ENCODE measurements at regions not wholly inside any gene's neighbourhood (a gene's known extent, or its start where the extent isn't known, plus 50 kb on each side); places are given as distances from the start of the nearest gene placed in this dataset.

DNA sequence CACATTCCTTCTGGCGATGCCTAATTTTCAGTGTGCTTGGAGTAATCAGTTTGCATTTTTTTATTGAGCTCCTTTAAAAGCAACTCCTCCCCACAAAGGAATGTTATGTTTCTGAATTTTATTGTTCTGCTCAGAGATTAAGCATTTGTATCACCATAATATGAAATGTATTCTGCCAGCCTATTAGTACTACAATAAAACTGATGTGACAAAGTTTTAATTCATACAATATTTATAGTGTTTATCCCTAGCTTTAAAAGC is 236.9 kb upstream of the ASCC3 start:
- H2AFZ ChIP-seq (ENCODE audit: low read depth, low read length, poor library complexity, severe bottlenecking), result no peak overlapping the region
- H4K20me1 ChIP-seq (ENCODE audit: insufficient read depth), result no peaks in the 10 kb centered on the region
- no TSS peak for BruUV-seq (replicated peaks)
- no peak overlapping the region for H3K4me2 ChIP-seq (ENCODE audit: low read length)
- POLR2A ChIA-PET, result no interaction called here
- ATAC-seq (no peak), DNase-seq (ENCODE audit: low read depth, low spot score) (no peak)
- H3K79me2 ChIP-seq (ENCODE audit: insufficient read depth, low read length), result no peaks in the 10 kb centered on the region
- H3K9ac ChIP-seq (ENCODE audit: low read length), result no peak overlapping the region
- CTCF ChIA-PET, result no interaction called here
- no peaks in the 10 kb centered on the region for H3K9me3 ChIP-seq (ENCODE audit: control insufficient read depth in 1 of 2, insufficient read depth in 1 of 2, low read depth in 1 of 2, low read length in 2 of 2)
- H3K4me1 ChIP-seq (ENCODE audit: control insufficient read depth in 1 of 2, insufficient read depth in 2 of 2, low read length in 2 of 2), result no peaks in the 10 kb centered on the region
- RAD21 ChIA-PET (ENCODE audit: low non-redundant PET in 1 of 2, low total read pairs in 2 of 2, uncharacterized antibody in 2 of 2, unreplicated experiment in 2 of 2), result no interaction called here
- TF ChIP-seq REST (IDR thresholded peaks at IDR 0.05; ENCODE audit: low read depth) (no peak), POLR2A (IDR thresholded peaks at IDR 0.05; ENCODE audit: borderline replicate concordance, extremely low read depth, insufficient read depth, insufficient read length) (no peak), EZH2phosphoT487 (IDR thresholded peaks at IDR 0.05; ENCODE audit: borderline replicate concordance) (no peak), CEBPB (IDR thresholded peaks at IDR 0.05; ENCODE audit: low read depth) (no peak)
- TF ChIP-seq, protein P1, sequence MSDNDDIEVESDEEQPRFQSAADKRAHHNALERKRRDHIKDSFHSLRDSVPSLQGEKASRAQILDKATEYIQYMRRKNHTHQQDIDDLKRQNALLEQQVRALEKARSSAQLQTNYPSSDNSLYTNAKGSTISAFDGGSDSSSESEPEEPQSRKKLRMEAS (IDR thresholded peaks at IDR 0.05), result no peak
- H3K27me3 ChIP-seq (ENCODE audit: insufficient read depth, low read length), result no peaks in the 10 kb centered on the region
- no peaks in the 10 kb centered on the region for H3K9me2 ChIP-seq (ENCODE audit: insufficient read depth)
- no peak overlapping the region for H3K4me3 ChIP-seq (replicated peaks in 1 of 2; ENCODE audit: low read depth in 1 of 2, low read length in 2 of 2)
- H3K36me3 ChIP-seq (ENCODE audit: control insufficient read depth in 1 of 2, insufficient read depth in 2 of 2, low read length in 2 of 2), result no peaks in the 10 kb centered on the region
- H3K27ac ChIP-seq (ENCODE audit: low read depth, low read length), result no peak overlapping the region
- intact Hi-C loops (cut with micrococcal nuclease), result no loop called here

DNA sequence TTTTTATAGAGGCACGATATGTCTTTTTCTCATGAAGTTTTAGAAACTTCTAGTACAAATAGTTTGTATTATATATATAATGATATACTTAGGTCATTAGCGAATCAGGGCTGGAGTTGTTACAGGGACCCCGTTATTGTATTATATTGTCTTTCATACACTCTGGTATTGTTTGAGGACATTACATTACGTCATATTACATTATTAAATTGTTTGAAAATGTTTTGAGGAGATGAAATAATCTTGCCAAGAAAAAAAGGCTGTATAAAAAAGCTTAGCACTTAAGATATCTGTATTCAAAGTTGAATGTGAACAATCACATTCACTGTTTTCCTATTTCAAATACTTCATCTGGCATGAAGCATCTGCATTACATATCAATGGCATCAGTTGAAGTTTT is 239.6 kb upstream of the ASCC3 start:
- no peaks in the 10 kb centered on the region for H3K27me3 ChIP-seq (ENCODE audit: insufficient read depth, low read length)
- no peaks in the 10 kb centered on the region for H3K36me3 ChIP-seq (ENCODE audit: control insufficient read depth in 1 of 2, insufficient read depth in 2 of 2, low read length in 2 of 2)
- ChIA-PET CTCF (no interaction called here), RAD21 (ENCODE audit: low non-redundant PET in 1 of 2, low total read pairs in 2 of 2, uncharacterized antibody in 2 of 2, unreplicated experiment in 2 of 2) (no interaction called here), POLR2A (no interaction called here)
- DNase-seq (ENCODE audit: low read depth, low spot score) (no peak), ATAC-seq (no peak)
- no peak overlapping the region for H3K4me2 ChIP-seq (ENCODE audit: low read length)
- BruUV-seq (replicated peaks), result no TSS peak
- H3K4me1 ChIP-seq (ENCODE audit: control insufficient read depth in 1 of 2, insufficient read depth in 2 of 2, low read length in 2 of 2), result no peaks in the 10 kb centered on the region
- no peaks in the 10 kb centered on the region for H3K9me3 ChIP-seq (ENCODE audit: control insufficient read depth in 1 of 2, insufficient read depth in 1 of 2, low read depth in 1 of 2, low read length in 2 of 2)
- no peak overlapping the region for H3K4me3 ChIP-seq (replicated peaks in 1 of 2; ENCODE audit: low read depth in 1 of 2, low read length in 2 of 2)
- no peaks in the 10 kb centered on the region for H4K20me1 ChIP-seq (ENCODE audit: insufficient read depth)
- H3K9ac ChIP-seq (ENCODE audit: low read length), result no peak overlapping the region
- H3K9me2 ChIP-seq (ENCODE audit: insufficient read depth), result no peaks in the 10 kb centered on the region; the same call in 1 of the 2 replicates
- no peaks in the 10 kb centered on the region for H3K79me2 ChIP-seq (ENCODE audit: insufficient read depth, low read length)
- H3K27ac ChIP-seq (ENCODE audit: low read depth, low read length), result no peak overlapping the region
- no peak overlapping the region for H2AFZ ChIP-seq (ENCODE audit: low read depth, low read length, poor library complexity, severe bottlenecking)
- intact Hi-C loops (cut with micrococcal nuclease), result no loop called here
- no peak for TF ChIP-seq EZH2 (IDR thresholded peaks at IDR 0.05)
- no peak for TF ChIP-seq ZFX (IDR thresholded peaks at IDR 0.05)
- TF ChIP-seq, protein P1 (IDR thresholded peaks at IDR 0.05), result no peak
- no peak for TF ChIP-seq CTCF (IDR thresholded peaks at IDR 0.05 in 2 of 3, conservative IDR thresholded peaks at IDR 0.05 in 1 of 3; ENCODE audit: borderline replicate concordance in 1 of 3, insufficient read depth in 1 of 3, low read depth in 2 of 3, low read length in 2 of 3)
- TF ChIP-seq POLR2AphosphoS5 (IDR thresholded peaks at IDR 0.05; ENCODE audit: low read depth, low read length), result no peak
- TF ChIP-seq CEBPB (IDR thresholded peaks at IDR 0.05; ENCODE audit: low read depth), result no peak
- TF ChIP-seq FOSL1 (IDR thresholded peaks at IDR 0.05; ENCODE audit: low read depth), result no peak
- TF ChIP-seq SP1 (IDR thresholded peaks at IDR 0.05; ENCODE audit: low read depth), result no peak
- TF ChIP-seq ELF1 (IDR thresholded peaks at IDR 0.05; ENCODE audit: borderline replicate concordance, low read depth), result no peak
- TF ChIP-seq POLR2A (IDR thresholded peaks at IDR 0.05; ENCODE audit: borderline replicate concordance, extremely low read depth, insufficient read depth, insufficient read length), result no peak
- TF ChIP-seq, protein P2, sequence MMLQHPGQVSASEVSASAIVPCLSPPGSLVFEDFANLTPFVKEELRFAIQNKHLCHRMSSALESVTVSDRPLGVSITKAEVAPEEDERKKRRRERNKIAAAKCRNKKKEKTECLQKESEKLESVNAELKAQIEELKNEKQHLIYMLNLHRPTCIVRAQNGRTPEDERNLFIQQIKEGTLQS (IDR thresholded peaks at IDR 0.05), result no peak

All from HCT116 (cell line).